ENCODE measurements at regions not wholly inside any gene's neighbourhood (a gene's known extent, or its start where the extent isn't known, plus 50 kb on each side); places are given as distances from the start of the nearest gene placed in this dataset.

DNA sequence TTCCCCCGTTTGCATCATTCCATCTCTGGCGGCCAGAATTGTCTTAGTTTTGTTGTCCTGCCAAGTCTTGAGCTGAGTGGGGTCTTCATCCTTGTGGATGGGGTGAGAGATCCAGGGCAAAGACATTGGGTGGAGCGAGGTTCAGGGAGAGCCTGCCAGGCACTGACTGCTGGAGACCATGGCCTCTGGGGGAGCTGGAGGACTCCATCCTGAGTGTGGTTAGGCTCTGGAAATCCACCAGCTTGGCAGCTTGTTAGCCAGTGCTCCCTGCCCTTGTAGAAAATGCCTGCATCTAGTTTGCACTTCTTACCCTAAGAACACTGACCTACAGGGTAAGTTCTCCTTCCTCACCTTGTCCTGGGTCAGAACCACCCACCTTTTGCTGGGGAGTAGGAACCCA is 97.2 kb upstream of the ZNF536 start:
- TF ChIP-seq, protein P1, sequence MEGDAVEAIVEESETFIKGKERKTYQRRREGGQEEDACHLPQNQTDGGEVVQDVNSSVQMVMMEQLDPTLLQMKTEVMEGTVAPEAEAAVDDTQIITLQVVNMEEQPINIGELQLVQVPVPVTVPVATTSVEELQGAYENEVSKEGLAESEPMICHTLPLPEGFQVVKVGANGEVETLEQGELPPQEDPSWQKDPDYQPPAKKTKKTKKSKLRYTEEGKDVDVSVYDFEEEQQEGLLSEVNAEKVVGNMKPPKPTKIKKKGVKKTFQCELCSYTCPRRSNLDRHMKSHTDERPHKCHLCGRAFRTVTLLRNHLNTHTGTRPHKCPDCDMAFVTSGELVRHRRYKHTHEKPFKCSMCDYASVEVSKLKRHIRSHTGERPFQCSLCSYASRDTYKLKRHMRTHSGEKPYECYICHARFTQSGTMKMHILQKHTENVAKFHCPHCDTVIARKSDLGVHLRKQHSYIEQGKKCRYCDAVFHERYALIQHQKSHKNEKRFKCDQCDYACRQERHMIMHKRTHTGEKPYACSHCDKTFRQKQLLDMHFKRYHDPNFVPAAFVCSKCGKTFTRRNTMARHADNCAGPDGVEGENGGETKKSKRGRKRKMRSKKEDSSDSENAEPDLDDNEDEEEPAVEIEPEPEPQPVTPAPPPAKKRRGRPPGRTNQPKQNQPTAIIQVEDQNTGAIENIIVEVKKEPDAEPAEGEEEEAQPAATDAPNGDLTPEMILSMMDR (conservative IDR thresholded peaks at IDR 0.05; ENCODE audit: low read depth, low read length): no peak
- TF ChIP-seq, protein P2, sequence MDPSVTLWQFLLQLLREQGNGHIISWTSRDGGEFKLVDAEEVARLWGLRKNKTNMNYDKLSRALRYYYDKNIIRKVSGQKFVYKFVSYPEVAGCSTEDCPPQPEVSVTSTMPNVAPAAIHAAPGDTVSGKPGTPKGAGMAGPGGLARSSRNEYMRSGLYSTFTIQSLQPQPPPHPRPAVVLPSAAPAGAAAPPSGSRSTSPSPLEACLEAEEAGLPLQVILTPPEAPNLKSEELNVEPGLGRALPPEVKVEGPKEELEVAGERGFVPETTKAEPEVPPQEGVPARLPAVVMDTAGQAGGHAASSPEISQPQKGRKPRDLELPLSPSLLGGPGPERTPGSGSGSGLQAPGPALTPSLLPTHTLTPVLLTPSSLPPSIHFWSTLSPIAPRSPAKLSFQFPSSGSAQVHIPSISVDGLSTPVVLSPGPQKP (IDR thresholded peaks at IDR 0.05; ENCODE audit: borderline replicate concordance, low read depth, low read length): no peak
- TF ChIP-seq RCOR1 (IDR thresholded peaks at IDR 0.05; ENCODE audit: insufficient replicate concordance, low read length): no peak
- TF ChIP-seq CHD1 (IDR thresholded peaks at IDR 0.05; ENCODE audit: low read depth, low read length): no peak

Measured in IMR-90 (cell line).